GM19395 (cell line): ENCODE measurements at regions not wholly inside any gene's neighbourhood (a gene's known extent, or its start where the extent isn't known, plus 50 kb on each side); places are given as distances from the start of the nearest gene placed in this dataset.

ENCODE experiments used
- ATAC-seq: cut with Tn5 transposase; IDR thresholded peaks from one replicate; pipeline ENCODE4 v1.9.1; 2021; ENCODE audit warnings: mild to moderate bottlenecking, moderate library complexity; ENCODE audit not compliant: unreplicated experiment

GRCh38 chr4:44056721-44057151, 391.9 kb downstream of the KCTD8 start:
- ATAC-seq: no peak

GRCh38 chr4:44070843-44071242, 377.8 kb downstream of the KCTD8 start:
- ATAC-seq: no peak

DNA sequence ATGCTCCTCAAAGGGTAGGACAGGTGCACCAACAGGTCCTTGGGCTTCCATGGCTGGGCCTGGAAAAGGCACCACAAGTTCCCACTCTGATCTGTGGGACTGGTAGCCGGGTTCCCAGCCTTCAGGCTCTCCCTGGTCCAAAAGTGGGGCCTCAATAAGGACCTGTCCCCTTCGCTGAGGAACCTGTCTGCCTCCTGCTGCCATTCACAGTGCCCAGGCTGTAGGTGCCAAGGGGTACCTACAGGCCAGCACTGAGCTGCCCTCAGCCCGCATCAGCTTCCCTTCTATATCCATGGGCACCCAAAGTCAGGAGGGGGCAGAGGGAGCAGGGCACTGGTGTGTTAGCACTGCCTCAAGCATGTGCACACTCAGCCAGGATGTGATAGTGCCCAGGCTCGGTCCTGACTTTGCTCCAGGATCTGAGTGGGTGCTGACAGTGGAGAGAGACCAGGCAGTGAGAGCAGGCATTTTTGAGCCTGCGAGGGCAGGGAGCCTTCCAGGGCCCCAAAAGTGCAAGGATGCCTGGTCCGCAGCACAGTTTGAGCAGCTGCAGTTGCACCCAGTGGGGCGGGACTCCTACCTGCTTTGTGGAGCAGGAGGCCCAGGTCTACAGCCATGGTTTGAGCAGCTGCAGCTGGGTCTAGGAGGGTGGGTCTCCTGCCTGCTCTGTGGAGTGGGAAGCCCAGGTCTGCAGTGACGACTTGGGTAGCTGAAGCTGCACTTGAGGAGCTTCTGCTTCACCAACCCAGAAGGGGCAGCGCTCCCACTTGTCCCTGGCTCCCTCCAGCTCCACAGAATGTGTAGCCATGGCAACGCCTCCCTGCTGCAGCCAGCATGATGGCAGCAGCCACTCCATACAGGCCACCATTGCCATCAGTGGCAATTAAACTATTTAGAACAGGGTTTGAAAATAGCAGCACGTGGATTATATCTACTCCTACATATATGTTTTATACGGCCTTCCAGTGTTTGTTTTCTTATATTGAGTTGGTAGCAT, 376.4 kb downstream of the KCTD8 start:
- ATAC-seq: no peak

DNA sequence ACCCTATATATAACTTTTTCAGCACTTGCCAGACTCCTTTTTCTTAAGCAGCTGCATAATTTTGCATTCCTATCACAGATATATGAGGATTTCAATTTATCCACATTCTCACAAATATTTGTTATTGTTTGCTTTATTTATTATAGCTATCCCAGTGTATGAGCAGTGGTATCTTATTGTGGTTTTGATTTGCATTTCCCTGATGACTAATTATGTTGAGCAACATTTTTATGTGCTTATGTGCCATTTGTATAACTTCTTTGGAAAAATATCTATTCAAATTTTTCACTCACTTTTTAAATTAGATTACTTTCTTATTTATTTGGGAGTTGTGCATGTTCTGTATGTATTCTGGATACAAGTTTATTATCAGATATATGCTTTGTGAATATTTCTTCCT, 361.9 kb downstream of the KCTD8 start:
- no peak for ATAC-seq

GRCh38 chr4:44093390-44093789, 355.2 kb downstream of the KCTD8 start:
- no peak for ATAC-seq

DNA sequence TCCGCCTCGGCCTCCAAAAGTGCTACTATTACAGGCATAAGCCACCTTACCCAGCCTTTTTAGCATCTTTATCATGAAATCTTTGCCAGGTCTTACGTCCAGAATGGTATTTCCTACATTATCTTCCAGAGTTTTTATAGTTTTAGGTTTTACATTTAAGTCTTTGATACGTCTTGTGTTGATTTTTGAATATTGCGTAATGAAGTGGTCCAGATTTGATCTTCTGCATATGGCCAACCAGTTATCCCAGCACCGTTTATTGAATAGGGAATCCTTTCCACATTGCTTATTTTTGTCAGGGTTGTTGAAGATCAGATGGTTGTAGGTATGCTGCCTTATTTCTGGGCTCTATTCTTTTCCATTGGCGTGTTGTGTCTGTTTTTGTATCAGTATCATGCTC, 349.6 kb downstream of the KCTD8 start:
- ATAC-seq: no peak

GRCh38 chr4:44100456-44100855, 348.2 kb downstream of the KCTD8 start:
- ATAC-seq: no peak

GRCh38 chr4:44118971-44119680, 329.5 kb downstream of the KCTD8 start:
- ATAC-seq: no peak

DNA sequence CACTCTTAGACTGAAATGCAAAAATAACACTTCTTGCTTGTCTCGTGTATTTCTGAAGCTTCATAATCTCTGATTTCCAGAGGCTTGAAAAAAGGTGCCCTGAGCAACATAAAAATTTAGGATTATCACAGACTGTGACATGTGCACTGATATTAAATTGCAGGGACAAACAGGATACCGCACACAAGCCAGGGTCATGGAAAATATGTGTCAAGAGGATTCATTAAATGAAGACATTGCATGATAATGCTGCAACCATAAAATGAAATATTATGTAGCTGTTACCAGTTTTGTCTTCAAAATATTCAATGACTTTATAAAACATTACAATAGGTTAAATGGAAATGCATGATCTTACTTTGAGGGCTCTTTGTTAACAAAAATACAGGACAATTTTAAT, 328.0 kb downstream of the KCTD8 start:
- no peak for ATAC-seq

- no peak for ATAC-seq
Observed at GRCh38 chr4:44121210-44121609, 327.4 kb downstream of the KCTD8 start.
